GM12878 (cell line): ENCODE measurements at regions not wholly inside any gene's neighbourhood (a gene's known extent, or its start where the extent isn't known, plus 50 kb on each side); places are given as distances from the start of the nearest gene placed in this dataset.

Experiments used
- ATAC-seq: fragments of 200-7000 bp; cut with Tn5 transposase; 3 replicates; pipeline ENCODE4 v1.9.1; 2020; ENCODE audit warnings: mild to moderate bottlenecking, moderate library complexity
- BruUV-seq: library from RNA; stranded (reverse); fragments of 400-500 nt; replicated peaks from 2 replicates; lab custom pipeline; 2021; lab: Mats Ljungman, UMichigan
- CTCF ChIA-PET: fragments of 300-600 bp; sonication (Branson Sonifier 250); formaldehyde crosslinking; extraction: SDS; loops from one replicate; lab custom pipeline; 2021; ENCODE audit warnings: inconsistent platforms; lab: Yijun Ruan, JAX
- POLR2A ChIA-PET: fragments of 350-600 bp; formaldehyde crosslinking; extraction: SDS; loops from one replicate; lab custom pipeline; 2021; ENCODE audit warnings: inconsistent platforms; lab: Charles Lee
- RAD21 ChIA-PET: fragments of 300-600 bp; sonication (Branson Sonifier 250); formaldehyde crosslinking; loops from one replicate; lab custom pipeline; 2023; ENCODE audit warnings: antibody characterized with exemption; ENCODE audit not compliant: unreplicated experiment; lab: Charles Lee
- SMC1A ChIA-PET: fragments of 300-600 bp; sonication (Branson Sonifier 250); formaldehyde crosslinking; loops from one replicate; lab custom pipeline; 2023; ENCODE audit not compliant: unreplicated experiment, uncharacterized antibody; lab: Charles Lee
- DNase-seq: peaks from one replicate; pipeline ENCODE4 v3.0.0-alpha.2; 2011; ENCODE audit warnings: low read depth, low spot score
- FAIRE-seq: peaks from 3 replicates; lab custom pipeline; 2011; peaks lifted over from hg19 to GRCh38; lab: Jason Lieb, UNC
- H2AFZ ChIP-seq: 2 replicates; pipeline ENCODE4 v1.6.0; 2011; ENCODE audit warnings: low read depth, low read length, control low read depth; ENCODE audit not compliant: control insufficient read depth
- H3K27ac ChIP-seq: 2 replicates; pipeline ENCODE4 v1.5.1; 2011; ENCODE audit warnings: control low read depth; ENCODE audit not compliant: control insufficient read depth, insufficient read depth
- H3K27me3 ChIP-seq, 2 experiments: replicated peaks in 1 of 2; 2 replicates each; pipeline versions ENCODE4 v1.6.0 to v1.6.1; 2011; ENCODE audit warnings: low read length in 1 of 2; ENCODE audit not compliant: control insufficient read depth in 2 of 2, insufficient read depth in 2 of 2
- H3K36me3 ChIP-seq, 2 experiments: 2 replicates each; pipeline ENCODE4 v1.5.1; 2011; ENCODE audit warnings: low read length in 1 of 2; ENCODE audit not compliant: control insufficient read depth in 2 of 2, insufficient read depth in 2 of 2
- H3K4me1 ChIP-seq: 2 replicates; pipeline ENCODE4 v1.6.1; 2011; ENCODE audit warnings: mild to moderate bottlenecking, low read length, moderate library complexity, mixed read lengths; ENCODE audit not compliant: control insufficient read depth, insufficient read depth
- H3K4me2 ChIP-seq: 2 replicates; pipeline ENCODE4 v1.6.0; 2011; ENCODE audit warnings: control low read depth; ENCODE audit not compliant: control insufficient read depth, insufficient read depth
- H3K4me3 ChIP-seq: fragments of 200-600 bp; sonication (generic); 2 replicates; pipeline ENCODE4 v1.5.1; 2016
- H3K79me2 ChIP-seq: 2 replicates; pipeline ENCODE4 v1.6.0; 2011; ENCODE audit warnings: low read length; ENCODE audit not compliant: control insufficient read depth, insufficient read depth
- H3K9ac ChIP-seq: 2 replicates; pipeline ENCODE4 v1.8.0; 2011; ENCODE audit warnings: low read length, control low read depth, mixed read lengths; ENCODE audit not compliant: control insufficient read depth, insufficient read depth
- H3K9me3 ChIP-seq: replicated peaks from 3 replicates; pipeline ENCODE4 v1.5.1; 2011; ENCODE audit warnings: mild to moderate bottlenecking, low read length; ENCODE audit not compliant: control insufficient read depth, insufficient read depth
- H4K20me1 ChIP-seq: 2 replicates; pipeline ENCODE4 v1.6.0; 2011; ENCODE audit not compliant: control insufficient read depth, insufficient read depth
- CREB1 ChIP-seq: IDR thresholded peaks from 2 replicates; pipeline ENCODE4 v1.6.1; 2012; ENCODE audit warnings: low read depth, mild to moderate bottlenecking, inconsistent platforms
- GABPA ChIP-seq: IDR thresholded peaks from 2 replicates; pipeline ENCODE4 v1.6.1; 2014; ENCODE audit warnings: antibody characterized with exemption, low read depth, mild to moderate bottlenecking, inconsistent platforms
- IKZF1 ChIP-seq: fragments of 450-650 bp; conservative IDR thresholded peaks from 2 replicates; pipeline ENCODE4 v1.6.1; 2017; ENCODE audit warnings: antibody characterized with exemption, mild to moderate bottlenecking
- IKZF2 ChIP-seq, 2 experiments: fragments of 450-650 bp; IDR thresholded peaks; 2 replicates each; pipeline ENCODE4 v1.6.1; 2017; ENCODE audit warnings: mild to moderate bottlenecking in 2 of 2, moderate library complexity in 2 of 2
- KDM1A ChIP-seq: fragments of 200-600 bp; sonication (generic); IDR thresholded peaks from 2 replicates; pipeline ENCODE4 v1.6.1; 2016; ENCODE audit warnings: borderline replicate concordance
- KLF5 ChIP-seq: fragments of 450-650 bp; IDR thresholded peaks from 2 replicates; pipeline ENCODE4 v1.6.1; 2014; ENCODE audit warnings: mild to moderate bottlenecking; ENCODE audit not compliant: partially characterized antibody
- NRF1 ChIP-seq: conservative IDR thresholded peaks from 2 replicates; pipeline ENCODE4 v1.6.1; 2011; ENCODE audit warnings: mild to moderate bottlenecking, low read depth, low read length, improper control_type of control experiment
- SREBF1 ChIP-seq: IDR thresholded peaks from 2 replicates; pipeline ENCODE4 v1.6.1; 2012; ENCODE audit warnings: mild to moderate bottlenecking, low read length
- TAF1 ChIP-seq: IDR thresholded peaks from 2 replicates; pipeline ENCODE4 v1.6.1; 2011; ENCODE audit warnings: mild to moderate bottlenecking, low read depth, low read length, borderline replicate concordance
- WGBS: methylation state at CpG from one replicate; pipeline ENCODE4 v1.1.6; 2016; ENCODE audit warnings: low lambda C conversion rate; ENCODE audit not compliant: insufficient replicate concordance, insufficient coverage; ENCODE audit errors: missing lambda C conversion rate; 5-methylcytosine and 5-hydroxymethylcytosine counted together
- in situ Hi-C: fragments of 300-500 bp; cut with MboI; formaldehyde crosslinking; loops from 9 replicates; pipeline ENCODE4 v1.14.3; 2018; ENCODE audit warnings: mixed read lengths
- intact Hi-C: fragments of 100-400 bp; cut with micrococcal nuclease; formaldehyde crosslinking; loops from one replicate; pipeline ENCODE4 v1.14.2; 2022; ENCODE audit not compliant: unreplicated experiment
- TF ChIP-seq, protein P1 (sequence below), 3 experiments: IDR thresholded peaks in 2 of 3; conservative IDR thresholded peaks in 1 of 3; 2 replicates each; pipeline ENCODE4 v1.5.1; 2011; ENCODE audit warnings: low read depth in 3 of 3, low read length in 3 of 3, mild to moderate bottlenecking in 3 of 3, control low read depth in 2 of 3, moderate library complexity in 2 of 3, inconsistent platforms in 1 of 3, mixed read lengths in 1 of 3; ENCODE audit not compliant: control insufficient read depth in 2 of 3, insufficient read depth in 1 of 3; ENCODE audit errors: extremely low read depth in 1 of 3
- TF ChIP-seq, protein P2 (sequence below): IDR thresholded peaks from 2 replicates; pipeline ENCODE4 v1.6.1; 2012; ENCODE audit warnings: low read depth, low read length, improper control_type of control experiment
- TF ChIP-seq, protein P3 (sequence below): IDR thresholded peaks from 2 replicates; pipeline ENCODE4 v1.6.1; 2011; ENCODE audit warnings: mild to moderate bottlenecking, low read depth, low read length, moderate library complexity; ENCODE audit not compliant: insufficient replicate concordance
- TF ChIP-seq, protein P4 (sequence below): IDR thresholded peaks from 2 replicates; pipeline ENCODE4 v1.6.1; 2012; ENCODE audit warnings: low read length, inconsistent platforms

DNA sequence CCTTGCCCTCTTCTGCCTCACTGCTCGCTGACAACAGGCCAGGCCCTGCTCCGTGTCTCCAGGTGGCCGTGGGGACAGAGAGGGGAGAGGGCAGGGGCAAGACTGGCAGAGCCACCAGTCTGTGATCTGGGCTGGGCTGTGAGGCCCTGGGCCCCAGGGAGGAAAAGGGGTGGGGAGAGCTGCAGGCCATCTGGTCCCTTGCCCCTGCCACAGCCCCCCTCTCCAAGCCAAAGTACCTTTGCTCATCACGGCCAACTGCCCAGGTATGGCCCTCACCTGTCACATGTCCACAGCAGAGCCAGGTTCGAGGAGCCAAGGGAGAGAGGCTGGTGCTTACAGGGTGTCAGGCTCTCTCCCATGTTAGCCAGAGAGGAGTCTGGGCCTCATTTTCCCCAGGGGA is 91.4 kb upstream of the LHX1 start:
- BruUV-seq: no TSS peak
- 41% methylated on average over 5 of the region's 5 CpGs for WGBS
- peaks cover 11% of the 10 kb centered on the region for H3K4me1 ChIP-seq
- H4K20me1 ChIP-seq: no peaks in the 10 kb centered on the region
- in situ Hi-C loops: no loop called here
- FAIRE-seq: no peak
- SMC1A ChIA-PET: no interaction called here
- H3K27me3 ChIP-seq: 0 out of 4 replicates have a peak, but pooled peaks cover 0 to 3% of the 10 kb centered on the region in 2 experiments
- no peak for TF ChIP-seq KDM1A
- TF ChIP-seq, protein P1, sequence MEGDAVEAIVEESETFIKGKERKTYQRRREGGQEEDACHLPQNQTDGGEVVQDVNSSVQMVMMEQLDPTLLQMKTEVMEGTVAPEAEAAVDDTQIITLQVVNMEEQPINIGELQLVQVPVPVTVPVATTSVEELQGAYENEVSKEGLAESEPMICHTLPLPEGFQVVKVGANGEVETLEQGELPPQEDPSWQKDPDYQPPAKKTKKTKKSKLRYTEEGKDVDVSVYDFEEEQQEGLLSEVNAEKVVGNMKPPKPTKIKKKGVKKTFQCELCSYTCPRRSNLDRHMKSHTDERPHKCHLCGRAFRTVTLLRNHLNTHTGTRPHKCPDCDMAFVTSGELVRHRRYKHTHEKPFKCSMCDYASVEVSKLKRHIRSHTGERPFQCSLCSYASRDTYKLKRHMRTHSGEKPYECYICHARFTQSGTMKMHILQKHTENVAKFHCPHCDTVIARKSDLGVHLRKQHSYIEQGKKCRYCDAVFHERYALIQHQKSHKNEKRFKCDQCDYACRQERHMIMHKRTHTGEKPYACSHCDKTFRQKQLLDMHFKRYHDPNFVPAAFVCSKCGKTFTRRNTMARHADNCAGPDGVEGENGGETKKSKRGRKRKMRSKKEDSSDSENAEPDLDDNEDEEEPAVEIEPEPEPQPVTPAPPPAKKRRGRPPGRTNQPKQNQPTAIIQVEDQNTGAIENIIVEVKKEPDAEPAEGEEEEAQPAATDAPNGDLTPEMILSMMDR (IDR thresholded peaks at IDR 0.05 in 2 of 3, conservative IDR thresholded peaks at IDR 0.05 in 1 of 3; ENCODE audit: control insufficient read depth in 2 of 3, extremely low read depth in 1 of 3, insufficient read depth in 1 of 3, low read depth in 3 of 3, low read length in 3 of 3): no peak
- no peak for TF ChIP-seq IKZF1
- TF ChIP-seq, protein P2, sequence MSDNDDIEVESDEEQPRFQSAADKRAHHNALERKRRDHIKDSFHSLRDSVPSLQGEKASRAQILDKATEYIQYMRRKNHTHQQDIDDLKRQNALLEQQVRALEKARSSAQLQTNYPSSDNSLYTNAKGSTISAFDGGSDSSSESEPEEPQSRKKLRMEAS: no peak
- TF ChIP-seq KLF5: no peak
- TF ChIP-seq GABPA: no peak
- no peak for TF ChIP-seq CREB1
- TF ChIP-seq IKZF2 (IDR thresholded peaks at IDR 0.05): no peak
- no peak for TF ChIP-seq TAF1
- TF ChIP-seq, protein P3, sequence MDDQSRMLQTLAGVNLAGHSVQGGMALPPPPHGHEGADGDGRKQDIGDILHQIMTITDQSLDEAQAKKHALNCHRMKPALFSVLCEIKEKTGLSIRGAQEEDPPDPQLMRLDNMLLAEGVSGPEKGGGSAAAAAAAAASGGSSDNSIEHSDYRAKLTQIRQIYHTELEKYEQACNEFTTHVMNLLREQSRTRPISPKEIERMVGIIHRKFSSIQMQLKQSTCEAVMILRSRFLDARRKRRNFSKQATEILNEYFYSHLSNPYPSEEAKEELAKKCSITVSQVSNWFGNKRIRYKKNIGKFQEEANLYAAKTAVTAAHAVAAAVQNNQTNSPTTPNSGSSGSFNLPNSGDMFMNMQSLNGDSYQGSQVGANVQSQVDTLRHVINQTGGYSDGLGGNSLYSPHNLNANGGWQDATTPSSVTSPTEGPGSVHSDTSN: no peak
- TF ChIP-seq, protein P4, sequence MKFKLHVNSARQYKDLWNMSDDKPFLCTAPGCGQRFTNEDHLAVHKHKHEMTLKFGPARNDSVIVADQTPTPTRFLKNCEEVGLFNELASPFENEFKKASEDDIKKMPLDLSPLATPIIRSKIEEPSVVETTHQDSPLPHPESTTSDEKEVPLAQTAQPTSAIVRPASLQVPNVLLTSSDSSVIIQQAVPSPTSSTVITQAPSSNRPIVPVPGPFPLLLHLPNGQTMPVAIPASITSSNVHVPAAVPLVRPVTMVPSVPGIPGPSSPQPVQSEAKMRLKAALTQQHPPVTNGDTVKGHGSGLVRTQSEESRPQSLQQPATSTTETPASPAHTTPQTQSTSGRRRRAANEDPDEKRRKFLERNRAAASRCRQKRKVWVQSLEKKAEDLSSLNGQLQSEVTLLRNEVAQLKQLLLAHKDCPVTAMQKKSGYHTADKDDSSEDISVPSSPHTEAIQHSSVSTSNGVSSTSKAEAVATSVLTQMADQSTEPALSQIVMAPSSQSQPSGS: no peak
- TF ChIP-seq SREBF1: no peak
- no peak for TF ChIP-seq NRF1
- TF ChIP-seq, all 136 proteins: peak for 0
- no peak overlapping the region for H3K9ac ChIP-seq
- H3K4me2 ChIP-seq: no peak overlapping the region
- no peak overlapping the region for H3K4me3 ChIP-seq
- H3K79me2 ChIP-seq: no peaks in the 10 kb centered on the region
- no peaks in the 10 kb centered on the region for H3K9me3 ChIP-seq
- POLR2A ChIA-PET: no interaction called here
- intact Hi-C loops: no loop called here
- RAD21 ChIA-PET: no interaction called here
- ATAC-seq (no peak), DNase-seq (no peak)
- H2AFZ ChIP-seq: no peak overlapping the region
- H3K27ac ChIP-seq: no peak overlapping the region
- CTCF ChIA-PET: no interaction called here
- no peaks in the 10 kb centered on the region for H3K36me3 ChIP-seq
